ENCODE measurements at regions not wholly inside any gene's neighbourhood (a gene's known extent, or its start where the extent isn't known, plus 50 kb on each side); places are given as distances from the start of the nearest gene placed in this dataset.
"Not testable (repeated sequence)": the region's sequence is repeated elsewhere in the genome, so short reads cannot be mapped to it uniquely, and the experiment has no call there.

GRCh38 chr4:151522866-151523519 is 114.0 kb downstream of the FHIP1A start:
- Mint-ChIP-seq H3K4me3 (ENCODE audit: unreplicated experiment) (no peak overlapping the region), H3K27me3 (ENCODE audit: unreplicated experiment) (peaks cover 9% of the 10 kb centered on the region), H3K36me3 (ENCODE audit: unreplicated experiment) (no peaks in the 10 kb centered on the region), H3K9me3 (ENCODE audit: unreplicated experiment) (no peaks in the 10 kb centered on the region), H3K27ac (ENCODE audit: unreplicated experiment) (no peak overlapping the region), H3K4me1 (ENCODE audit: unreplicated experiment) (no peaks in the 10 kb centered on the region)
- TF ChIP-seq, protein P1, sequence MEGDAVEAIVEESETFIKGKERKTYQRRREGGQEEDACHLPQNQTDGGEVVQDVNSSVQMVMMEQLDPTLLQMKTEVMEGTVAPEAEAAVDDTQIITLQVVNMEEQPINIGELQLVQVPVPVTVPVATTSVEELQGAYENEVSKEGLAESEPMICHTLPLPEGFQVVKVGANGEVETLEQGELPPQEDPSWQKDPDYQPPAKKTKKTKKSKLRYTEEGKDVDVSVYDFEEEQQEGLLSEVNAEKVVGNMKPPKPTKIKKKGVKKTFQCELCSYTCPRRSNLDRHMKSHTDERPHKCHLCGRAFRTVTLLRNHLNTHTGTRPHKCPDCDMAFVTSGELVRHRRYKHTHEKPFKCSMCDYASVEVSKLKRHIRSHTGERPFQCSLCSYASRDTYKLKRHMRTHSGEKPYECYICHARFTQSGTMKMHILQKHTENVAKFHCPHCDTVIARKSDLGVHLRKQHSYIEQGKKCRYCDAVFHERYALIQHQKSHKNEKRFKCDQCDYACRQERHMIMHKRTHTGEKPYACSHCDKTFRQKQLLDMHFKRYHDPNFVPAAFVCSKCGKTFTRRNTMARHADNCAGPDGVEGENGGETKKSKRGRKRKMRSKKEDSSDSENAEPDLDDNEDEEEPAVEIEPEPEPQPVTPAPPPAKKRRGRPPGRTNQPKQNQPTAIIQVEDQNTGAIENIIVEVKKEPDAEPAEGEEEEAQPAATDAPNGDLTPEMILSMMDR (IDR thresholded peaks at IDR 0.05), result no peak
- no peak for DNase-seq (ENCODE audit: extremely low spot score, unreplicated experiment)

DNA sequence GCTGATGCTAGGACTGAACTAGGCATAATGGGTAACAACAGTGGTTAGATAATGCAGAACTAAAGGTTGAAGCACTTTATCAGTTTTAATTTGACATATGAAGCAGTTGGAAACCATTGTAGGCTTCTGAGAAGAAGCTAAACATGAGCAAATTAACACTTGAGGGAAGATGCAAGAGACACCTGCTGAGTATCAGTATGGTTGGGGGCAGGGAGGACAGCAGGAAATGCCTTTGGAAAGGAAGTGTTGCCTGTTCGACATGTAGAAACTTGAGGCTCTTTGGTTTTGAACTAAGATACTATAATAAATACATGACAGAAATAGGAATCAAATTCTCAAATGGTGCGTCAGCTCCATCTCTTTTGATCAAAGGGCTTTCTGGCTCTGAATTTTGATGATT is 115.6 kb downstream of the FHIP1A start:
- Mint-ChIP-seq H3K4me3 (ENCODE audit: unreplicated experiment) (no peak overlapping the region), H3K4me1 (ENCODE audit: unreplicated experiment) (no peaks in the 10 kb centered on the region)

GRCh38 chr4:151526489-151526888 is 117.5 kb downstream of the FHIP1A start:
- H3K9me3 Mint-ChIP-seq (ENCODE audit: unreplicated experiment), result not testable (repeated sequence)

More for the DNA sequence above, 115.6 kb downstream of the FHIP1A start:
- no peaks in the 10 kb centered on the region for H3K36me3 Mint-ChIP-seq (ENCODE audit: unreplicated experiment)
- DNase-seq (ENCODE audit: extremely low spot score, unreplicated experiment), result no peak
- peaks cover 10% of the 10 kb centered on the region for H3K27me3 Mint-ChIP-seq (ENCODE audit: unreplicated experiment)
- H3K9me3 Mint-ChIP-seq (ENCODE audit: unreplicated experiment), result no peaks in the 10 kb centered on the region
- TF ChIP-seq, protein P1 (IDR thresholded peaks at IDR 0.05), result no peak
- no peak overlapping the region for H3K27ac Mint-ChIP-seq (ENCODE audit: unreplicated experiment)

DNA sequence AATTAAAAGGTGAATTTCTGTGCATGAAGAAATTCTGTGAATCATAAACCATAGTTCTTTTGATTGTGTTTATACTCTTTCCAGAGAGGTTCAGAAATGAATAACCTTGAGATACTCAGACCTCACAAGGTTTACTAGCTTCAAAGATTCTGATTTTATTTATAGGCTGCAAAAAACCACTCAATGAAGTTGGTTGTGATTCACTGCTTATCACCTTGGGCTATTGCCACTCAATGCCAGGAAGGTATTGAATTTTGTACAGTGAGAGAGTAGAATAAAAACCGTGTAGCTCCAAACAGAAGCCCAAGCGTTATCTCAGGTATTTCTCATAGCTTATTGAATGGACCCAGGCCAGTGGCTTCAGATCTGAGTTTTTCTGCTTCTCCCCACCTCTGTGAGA is 118.7 kb downstream of the FHIP1A start:
- Mint-ChIP-seq H3K9me3 (ENCODE audit: unreplicated experiment) (no peaks in the 10 kb centered on the region), H3K36me3 (ENCODE audit: unreplicated experiment) (no peaks in the 10 kb centered on the region), H3K4me3 (ENCODE audit: unreplicated experiment) (no peak overlapping the region), H3K27me3 (ENCODE audit: unreplicated experiment) (peaks cover 3% of the 10 kb centered on the region), H3K27ac (ENCODE audit: unreplicated experiment) (no peak overlapping the region), H3K4me1 (ENCODE audit: unreplicated experiment) (no peaks in the 10 kb centered on the region)
- no peak for DNase-seq (ENCODE audit: extremely low spot score, unreplicated experiment)
- TF ChIP-seq, protein P1 (IDR thresholded peaks at IDR 0.05), result no peak

More at GRCh38 chr4:151526489-151526888, 117.5 kb downstream of the FHIP1A start:
- not testable (repeated sequence) for H3K4me3 Mint-ChIP-seq (ENCODE audit: unreplicated experiment); DNase-seq (ENCODE audit: extremely low spot score, unreplicated experiment); H3K27ac Mint-ChIP-seq (ENCODE audit: unreplicated experiment); H3K36me3 Mint-ChIP-seq (ENCODE audit: unreplicated experiment); H3K4me1 Mint-ChIP-seq (ENCODE audit: unreplicated experiment)
- peaks cover 10% of the 10 kb centered on the region for H3K27me3 Mint-ChIP-seq (ENCODE audit: unreplicated experiment)

DNA sequence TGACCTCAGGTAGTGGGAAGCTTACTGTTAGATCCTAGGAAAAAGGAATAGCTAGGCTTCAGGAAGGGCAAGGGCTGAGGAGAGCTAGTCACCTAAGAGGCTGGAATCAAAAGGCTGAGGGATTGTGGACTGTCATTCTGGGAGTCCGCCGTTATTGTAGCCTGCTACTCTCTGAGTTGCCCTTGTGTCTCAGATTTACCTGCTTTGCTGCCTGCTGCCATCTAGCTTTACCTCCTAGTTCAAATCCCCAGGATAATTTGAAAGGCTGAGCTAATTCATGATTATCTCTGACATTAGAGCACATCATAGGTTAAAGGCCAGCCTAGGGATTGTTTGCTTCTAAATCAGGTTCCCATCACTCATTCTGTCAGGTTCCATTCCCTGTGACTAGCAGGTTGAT is 120.2 kb downstream of the FHIP1A start:
- H3K4me1 Mint-ChIP-seq (ENCODE audit: unreplicated experiment), result no peaks in the 10 kb centered on the region
- no peak overlapping the region for H3K27ac Mint-ChIP-seq (ENCODE audit: unreplicated experiment)
- DNase-seq (ENCODE audit: extremely low spot score, unreplicated experiment), result no peak
- peaks cover 3% of the 10 kb centered on the region for H3K27me3 Mint-ChIP-seq (ENCODE audit: unreplicated experiment)
- no peak overlapping the region for H3K4me3 Mint-ChIP-seq (ENCODE audit: unreplicated experiment)
- no peaks in the 10 kb centered on the region for H3K36me3 Mint-ChIP-seq (ENCODE audit: unreplicated experiment)
- TF ChIP-seq, protein P1 (IDR thresholded peaks at IDR 0.05), result no peak
- H3K9me3 Mint-ChIP-seq (ENCODE audit: unreplicated experiment), result no peaks in the 10 kb centered on the region
